ENCODE measurements at regions not wholly inside any gene's neighbourhood (a gene's known extent, or its start where the extent isn't known, plus 50 kb on each side); places are given as distances from the start of the nearest gene placed in this dataset.

- Histone ChIP-seq H3K36me3 (ENCODE audit: control insufficient read depth, low read length) (no peaks in the 10 kb centered on the region), H3F3A (ENCODE audit: control insufficient read depth, insufficient read depth) (peaks cover 13% of the 10 kb centered on the region), H3K4me2 (ENCODE audit: low read length) (no peak overlapping the region), H3K27ac (ENCODE audit: low read depth, low read length) (no peak overlapping the region), H3K79me2 (ENCODE audit: control insufficient read depth, low read length) (no peaks in the 10 kb centered on the region), H3K9me2 (replicated peaks; ENCODE audit: control insufficient read depth, low read length) (no peaks in the 10 kb centered on the region), H4K20me1 (ENCODE audit: control insufficient read depth, insufficient read depth, low read depth, low read length) (no peaks in the 10 kb centered on the region), H3K4me1 (ENCODE audit: control insufficient read depth, low read length) (peaks cover 39% of the 10 kb centered on the region), H3K4me3 (ENCODE audit: low read length) (no peak overlapping the region), H3K27me3 (ENCODE audit: control insufficient read depth, low read length) (no peaks in the 10 kb centered on the region), H3K9me3 (ENCODE audit: control insufficient read depth, insufficient read depth, low read length) (no peaks in the 10 kb centered on the region)
- no peak for TF ChIP-seq EZH2phosphoT487 (IDR thresholded peaks at IDR 0.05; ENCODE audit: borderline replicate concordance, low read length)
- TF ChIP-seq CTCF (IDR thresholded peaks at IDR 0.05; ENCODE audit: low read depth, low read length, poor library complexity, severe bottlenecking): no peak
These were observed 79.3 kb upstream of the KCNK12 start for GRCh38 chr2:47650001-47650535.

- H3K79me2 ChIP-seq (ENCODE audit: control insufficient read depth, low read length): no peaks in the 10 kb centered on the region
- H3K36me3 ChIP-seq (ENCODE audit: control insufficient read depth, low read length): no peaks in the 10 kb centered on the region
- no peak overlapping the region for H3K4me3 ChIP-seq (ENCODE audit: low read length)
- H3K9me2 ChIP-seq (replicated peaks; ENCODE audit: control insufficient read depth, low read length): no peaks in the 10 kb centered on the region
- no peak for TF ChIP-seq CTCF (IDR thresholded peaks at IDR 0.05; ENCODE audit: low read depth, low read length, poor library complexity, severe bottlenecking)
- TF ChIP-seq EZH2phosphoT487 (IDR thresholded peaks at IDR 0.05; ENCODE audit: borderline replicate concordance, low read length): no peak
- H3K4me2 ChIP-seq (ENCODE audit: low read length): no peak overlapping the region
- no peak overlapping the region for H3K27ac ChIP-seq (ENCODE audit: low read depth, low read length)
- H4K20me1 ChIP-seq (ENCODE audit: control insufficient read depth, insufficient read depth, low read depth, low read length): no peaks in the 10 kb centered on the region
- H3K27me3 ChIP-seq (ENCODE audit: control insufficient read depth, low read length): no peaks in the 10 kb centered on the region
- H3K9me3 ChIP-seq (ENCODE audit: control insufficient read depth, insufficient read depth, low read length): no peaks in the 10 kb centered on the region
- peaks cover 31% of the 10 kb centered on the region for H3K4me1 ChIP-seq (ENCODE audit: control insufficient read depth, low read length)
- H3F3A ChIP-seq (ENCODE audit: control insufficient read depth, insufficient read depth): no peaks in the 10 kb centered on the region
These were observed 74.5 kb upstream of the KCNK12 start for GRCh38 chr2:47645246-47645645.

- no peaks in the 10 kb centered on the region for H3K9me2 ChIP-seq (replicated peaks; ENCODE audit: control insufficient read depth, low read length)
- no peak overlapping the region for H3K4me3 ChIP-seq (ENCODE audit: low read length)
- TF ChIP-seq EZH2phosphoT487 (IDR thresholded peaks at IDR 0.05; ENCODE audit: borderline replicate concordance, low read length) (no peak), CTCF (IDR thresholded peaks at IDR 0.05; ENCODE audit: low read depth, low read length, poor library complexity, severe bottlenecking) (no peak)
- H3K4me1 ChIP-seq (ENCODE audit: control insufficient read depth, low read length): peaks cover 31% of the 10 kb centered on the region
- no peak overlapping the region for H3K4me2 ChIP-seq (ENCODE audit: low read length)
- no peak overlapping the region for H3K27ac ChIP-seq (ENCODE audit: low read depth, low read length)
- H3K9me3 ChIP-seq (ENCODE audit: control insufficient read depth, insufficient read depth, low read length): no peaks in the 10 kb centered on the region
- H3K36me3 ChIP-seq (ENCODE audit: control insufficient read depth, low read length): no peaks in the 10 kb centered on the region
- H3K27me3 ChIP-seq (ENCODE audit: control insufficient read depth, low read length): no peaks in the 10 kb centered on the region
- no peaks in the 10 kb centered on the region for H3K79me2 ChIP-seq (ENCODE audit: control insufficient read depth, low read length)
- no peaks in the 10 kb centered on the region for H4K20me1 ChIP-seq (ENCODE audit: control insufficient read depth, insufficient read depth, low read depth, low read length)
- no peaks in the 10 kb centered on the region for H3F3A ChIP-seq (ENCODE audit: control insufficient read depth, insufficient read depth)
These were observed 73.6 kb upstream of the KCNK12 start for GRCh38 chr2:47644351-47644750.
